NCI-H446 treated with DMSO at 0.1 percent for 48 hours (cell line): ENCODE measurements at regions not wholly inside any gene's neighbourhood (a gene's known extent, or its start where the extent isn't known, plus 50 kb on each side); places are given as distances from the start of the nearest gene placed in this dataset.

Experiments
- DNase-seq: peaks from one replicate; lab custom pipeline; 2025; lab: John Stamatoyannopoulos, UW

DNA sequence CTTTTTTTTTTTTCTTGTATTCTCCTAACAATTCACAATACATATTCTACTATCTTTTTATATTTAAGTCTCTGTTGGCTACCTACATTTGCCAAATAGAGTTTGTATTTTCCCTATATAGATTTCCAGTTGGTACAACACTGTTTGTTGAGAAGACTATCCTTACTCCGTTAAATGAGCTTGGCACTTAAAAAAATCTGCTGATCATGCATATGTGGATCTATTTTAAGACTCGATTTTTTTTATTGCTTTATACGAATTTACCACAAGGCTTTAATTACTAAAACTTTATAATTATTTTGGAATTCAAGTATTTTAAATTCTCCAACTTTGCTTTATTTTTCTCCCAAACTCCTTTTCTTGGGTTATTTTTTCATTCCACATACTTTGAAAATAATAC, 855.6 kb downstream of the C6orf118 start:
- no peak for DNase-seq

DNA sequence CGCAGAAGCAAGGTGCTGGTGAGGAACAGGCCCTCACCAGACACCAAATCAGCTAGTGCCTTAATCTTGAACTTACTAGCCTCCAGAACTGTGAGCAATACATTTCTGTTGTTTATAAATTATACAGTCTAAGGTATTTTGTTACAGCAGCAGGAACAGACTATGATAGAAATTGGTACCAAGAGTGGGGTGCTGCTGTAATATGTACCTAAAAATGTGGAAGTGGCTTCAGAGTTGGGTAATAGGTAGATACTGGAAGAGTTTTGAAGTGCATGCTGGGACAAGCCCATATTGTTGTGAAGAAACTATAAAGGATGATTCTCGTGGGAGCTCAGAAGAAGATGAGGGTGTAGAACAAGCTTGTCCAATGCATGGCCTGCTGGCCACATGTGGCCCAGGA, 866.8 kb downstream of the C6orf118 start:
- no peak for DNase-seq

DNA sequence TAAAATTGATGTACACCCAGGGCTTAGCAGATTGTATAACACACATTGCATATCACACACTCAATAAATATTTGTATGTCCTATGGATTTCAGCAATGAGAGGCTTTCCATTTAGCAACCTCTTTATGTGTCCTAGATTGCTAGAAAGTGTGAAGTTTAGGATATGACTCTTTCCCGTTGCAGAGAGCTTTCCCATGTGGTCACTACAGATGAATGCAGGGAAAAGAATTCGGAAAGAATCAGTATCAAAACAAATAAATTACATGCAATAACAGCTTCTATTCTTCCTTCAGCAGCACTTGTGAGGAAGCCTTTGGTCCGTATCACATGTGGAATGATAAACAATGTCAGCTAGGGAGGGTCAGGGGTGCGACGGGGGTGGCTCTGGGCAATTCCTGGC, 870.1 kb downstream of the C6orf118 start:
- no peak for DNase-seq

DNA sequence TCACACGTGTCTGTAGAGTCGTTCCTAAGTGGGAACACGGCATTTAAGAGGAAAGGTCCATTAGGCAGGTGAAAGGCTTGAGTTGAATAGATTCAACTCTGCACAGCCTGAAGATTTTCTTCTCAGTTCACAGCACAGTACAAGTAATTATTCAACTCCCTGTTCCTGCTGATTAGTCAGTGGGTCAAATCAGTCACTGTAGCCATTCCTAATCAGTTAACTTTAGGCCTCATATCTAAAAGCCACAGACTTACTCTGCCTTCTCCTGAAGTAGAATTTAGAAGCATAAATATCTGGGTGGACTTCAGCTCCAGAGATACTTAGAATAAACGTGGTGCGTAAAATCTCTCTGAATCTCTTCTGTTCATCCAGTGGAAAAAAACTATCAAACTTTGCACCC, 872.4 kb downstream of the C6orf118 start:
- DNase-seq, result no peak

- DNase-seq, result no peak
Measured at GRCh38 chr6:164427728-164428402, 881.5 kb downstream of the C6orf118 start.

GRCh38 chr6:164424489-164424888, 884.9 kb downstream of the C6orf118 start:
- no peak for DNase-seq

DNA sequence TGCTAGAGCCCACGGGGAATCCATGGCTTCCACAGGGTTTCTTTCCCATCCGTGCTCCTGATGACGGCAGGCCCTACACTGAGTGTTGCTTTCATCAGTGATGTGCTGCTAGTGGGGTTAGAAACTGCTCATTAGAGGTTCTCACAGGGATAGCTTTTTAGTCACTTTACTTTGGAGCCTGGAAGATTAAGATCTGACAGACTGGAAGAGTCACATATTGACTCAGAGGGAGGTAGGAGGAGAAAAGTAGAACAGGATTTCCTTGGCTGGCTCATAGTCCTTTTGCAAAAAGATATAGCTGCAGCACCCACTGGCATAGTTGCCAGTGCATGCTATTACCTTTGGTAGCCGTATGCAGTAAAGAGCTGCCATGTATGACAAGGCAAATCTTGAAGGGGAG, 890.3 kb downstream of the C6orf118 start:
- no peak for DNase-seq

DNA sequence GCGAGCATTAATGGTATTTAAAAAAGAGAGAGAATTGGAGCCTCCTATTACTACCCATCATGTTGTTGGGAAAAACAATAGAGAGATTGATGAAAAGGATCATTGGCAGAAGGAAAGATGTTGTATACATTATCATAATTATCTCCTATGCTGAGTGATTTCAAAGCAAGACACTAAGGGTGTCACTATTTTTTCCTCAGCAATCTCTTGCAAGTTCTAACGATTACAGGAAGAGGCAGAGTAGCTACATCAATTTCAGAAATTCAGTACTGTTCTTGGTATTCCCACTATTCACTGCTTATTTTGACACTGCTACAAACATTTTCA, 891.2 kb downstream of the C6orf118 start:
- no peak for DNase-seq

DNA sequence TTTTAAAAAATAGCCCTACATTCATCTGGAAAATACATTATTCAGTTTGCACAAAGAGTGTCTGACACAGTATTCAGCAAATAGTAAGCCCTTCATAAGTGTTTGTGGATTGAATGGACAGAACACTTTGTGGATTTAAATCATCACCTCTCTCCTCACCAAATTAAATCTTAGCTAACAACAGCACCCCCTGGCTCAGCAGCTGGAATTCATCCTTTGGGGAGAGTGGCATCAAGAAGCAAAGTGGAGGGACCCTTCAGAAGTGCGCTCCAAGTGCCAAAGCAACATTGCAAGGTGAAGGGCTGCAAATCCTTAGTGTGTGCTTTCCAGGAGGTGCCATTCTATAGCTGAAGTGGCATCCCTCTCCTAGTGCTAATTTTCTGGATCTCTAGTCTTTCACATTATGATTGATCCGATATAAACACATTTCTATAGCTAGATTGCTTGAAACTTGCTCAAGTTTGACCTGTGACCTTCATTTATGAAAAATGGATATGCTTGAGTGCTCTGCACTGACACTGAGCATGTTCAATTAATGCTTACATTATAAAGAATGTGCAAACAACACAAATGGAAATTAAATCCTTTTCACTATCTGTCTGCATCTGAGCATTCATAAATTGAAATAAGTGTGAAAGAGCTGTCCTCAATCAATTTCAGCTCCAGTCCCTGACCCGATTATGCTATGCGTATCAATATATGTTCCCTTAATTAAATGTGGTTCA, 891.7 kb downstream of the C6orf118 start:
- DNase-seq, result no peak

DNA sequence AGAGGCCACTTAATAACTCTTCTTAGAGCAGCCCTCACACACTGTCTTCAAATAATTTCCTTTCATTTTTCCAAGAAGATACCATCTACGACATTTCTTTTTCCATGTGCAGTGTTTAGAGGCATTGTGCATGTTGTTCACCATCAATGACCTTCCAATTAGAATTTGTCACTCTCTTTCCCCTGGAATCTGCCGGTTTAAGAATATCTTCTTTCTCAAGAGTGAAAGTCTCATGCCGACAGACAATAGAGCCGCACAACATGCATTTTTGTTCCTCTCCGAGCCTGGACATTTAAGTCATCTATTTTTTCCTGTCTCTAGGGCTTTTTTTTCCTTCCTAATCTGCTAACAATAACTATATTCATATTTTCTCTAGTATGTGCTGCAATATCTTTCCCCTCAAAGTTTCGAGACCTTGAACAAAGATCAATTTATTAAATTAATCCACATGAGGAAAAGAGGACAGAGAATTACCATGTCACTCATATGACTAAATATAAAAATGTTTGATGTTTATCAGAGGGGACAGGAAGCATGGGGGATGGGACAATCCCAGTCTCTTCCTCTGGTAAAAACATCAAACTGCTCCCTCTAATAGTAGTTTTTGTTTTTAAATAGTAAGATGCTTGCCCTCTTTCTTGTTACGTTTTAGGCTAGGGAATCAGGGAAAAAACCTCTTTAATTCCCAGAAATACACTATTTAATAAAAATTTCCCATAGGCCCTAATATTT, 893.4 kb downstream of the C6orf118 start:
- no peak for DNase-seq

GRCh38 chr6:164414695-164415094, 894.7 kb downstream of the C6orf118 start:
- DNase-seq, result no peak

- DNase-seq, result no peak
Measured at GRCh38 chr6:164412566-164412965, 896.8 kb downstream of the C6orf118 start.

GRCh38 chr6:164410017-164410416, 899.4 kb downstream of the C6orf118 start:
- no peak for DNase-seq

DNA sequence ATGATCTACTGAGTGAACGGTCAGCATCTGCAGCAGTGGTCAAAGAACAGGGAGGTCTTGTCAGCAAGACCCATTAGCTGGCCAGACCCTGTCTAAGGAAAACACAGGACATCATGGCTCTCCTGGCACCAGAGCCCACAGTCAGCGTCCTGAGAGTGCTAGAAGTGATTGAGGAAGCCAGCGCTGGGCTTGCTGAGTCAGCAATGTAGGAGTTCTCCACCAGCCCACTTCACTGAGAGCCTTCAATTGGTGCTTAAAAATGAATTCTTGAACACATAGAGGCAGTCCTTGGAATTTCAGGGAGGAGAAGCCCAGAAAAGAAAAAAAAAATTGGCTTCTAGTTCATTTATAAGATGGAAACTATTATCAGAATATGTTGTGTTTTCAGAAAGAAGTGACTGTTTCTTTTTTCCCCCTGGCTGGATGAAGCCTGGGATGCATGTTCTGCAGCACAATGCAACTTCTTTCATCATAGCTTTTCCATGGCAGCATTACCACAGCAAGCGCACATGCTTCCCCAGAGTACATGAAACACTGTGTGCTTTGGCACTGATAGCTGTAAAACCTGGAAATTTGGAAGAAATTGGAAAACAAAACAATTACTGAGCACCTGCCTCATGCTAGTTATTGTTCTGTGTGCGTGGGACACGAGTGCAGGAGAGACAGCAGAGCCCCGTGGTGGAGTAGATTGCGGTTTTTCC, 899.9 kb downstream of the C6orf118 start:
- DNase-seq, result no peak

DNA sequence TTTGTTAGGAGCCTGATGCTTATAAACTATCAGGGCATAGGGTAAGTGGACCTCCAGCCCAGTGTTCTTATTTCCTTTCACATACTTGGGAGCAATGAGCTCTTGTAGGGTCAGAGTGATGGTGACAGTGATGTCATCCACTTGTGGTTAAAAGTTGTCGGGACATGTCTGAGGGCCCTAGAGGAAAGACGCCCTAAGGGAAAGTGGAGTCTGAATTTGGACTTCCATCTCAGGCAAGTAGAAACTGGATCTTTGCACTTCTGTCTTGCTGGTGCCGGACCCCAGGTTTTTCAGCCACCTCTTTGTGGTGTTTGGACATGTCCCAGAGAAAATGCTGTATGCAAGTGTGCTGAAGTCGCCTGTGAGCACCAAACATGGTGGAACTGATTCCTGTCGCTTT, 900.5 kb downstream of the C6orf118 start:
- no peak for DNase-seq

- no peak for DNase-seq
Measured at GRCh38 chr6:164404812-164405488, 904.5 kb downstream of the C6orf118 start.

DNA sequence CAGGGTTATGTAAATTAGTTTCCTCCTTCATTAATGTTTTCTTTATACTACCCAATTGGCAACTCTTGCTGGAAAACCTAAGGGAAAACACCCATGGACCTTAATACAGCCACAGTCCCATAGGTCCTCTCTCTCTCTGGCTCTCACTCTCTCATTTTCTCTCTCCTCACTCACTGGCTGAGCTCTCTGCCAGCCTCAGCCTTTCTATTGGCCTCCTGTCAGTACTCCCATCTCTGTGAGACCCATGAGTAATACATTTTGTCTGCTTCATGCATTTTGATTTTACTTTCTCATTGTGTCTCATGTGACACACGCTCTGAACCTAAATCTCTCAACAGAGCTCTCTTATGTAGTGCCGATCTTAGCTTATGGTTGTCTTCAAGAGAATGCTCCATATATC, 907.5 kb downstream of the C6orf118 start:
- no peak for DNase-seq

- DNase-seq, result no peak
Measured at GRCh38 chr6:164398647-164399046, 910.8 kb downstream of the C6orf118 start.

DNA sequence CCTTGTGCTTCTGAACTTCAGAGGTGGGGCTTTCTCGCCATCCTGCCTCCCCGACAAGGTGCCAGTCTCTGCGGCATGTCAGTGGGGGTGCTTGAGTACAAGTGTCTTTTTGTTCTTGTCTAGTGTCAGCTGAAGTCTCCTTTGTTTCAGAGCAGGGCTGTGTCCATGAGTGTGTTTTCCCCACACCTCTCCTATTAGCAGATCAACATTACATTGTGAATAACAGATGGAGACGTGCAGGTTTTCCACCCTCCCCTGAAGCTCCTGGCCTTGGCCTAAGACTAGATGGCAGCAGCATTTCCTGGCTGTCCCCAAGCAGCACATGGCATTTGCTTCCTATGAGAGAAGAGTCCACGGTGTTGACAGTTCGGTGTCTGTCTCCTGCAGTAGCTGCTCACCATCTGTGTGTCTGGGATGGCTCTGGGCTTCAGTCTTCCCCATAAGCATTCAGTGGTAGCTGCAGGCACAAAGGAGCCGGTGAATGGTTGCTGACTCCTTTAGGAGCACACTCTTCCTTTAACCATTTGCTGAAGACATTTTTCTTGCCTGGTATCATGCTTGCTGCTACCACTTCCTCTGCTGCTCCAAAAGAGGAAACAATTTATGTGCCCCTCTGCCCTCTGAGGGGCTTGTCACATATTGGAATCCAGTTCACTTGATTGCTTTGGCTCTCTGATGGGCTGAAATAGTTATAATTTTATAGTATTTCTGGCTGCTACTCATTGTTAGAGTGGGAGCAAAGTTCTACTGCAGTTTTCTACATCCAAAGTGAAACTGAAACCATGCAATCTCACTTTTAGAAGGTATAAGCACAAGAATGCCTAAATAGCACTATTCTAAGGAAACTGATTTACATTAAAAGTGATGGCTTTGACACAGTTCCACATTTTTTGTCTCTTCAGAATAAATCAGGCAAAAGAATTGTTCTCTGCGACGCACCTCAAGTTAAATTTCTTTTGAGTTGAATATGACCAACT, 913.0 kb downstream of the C6orf118 start:
- no peak for DNase-seq

- DNase-seq, result no peak
Measured at GRCh38 chr6:164379795-164380194, 929.6 kb downstream of the C6orf118 start.

GRCh38 chr6:164378330-164378729, 931.1 kb downstream of the C6orf118 start:
- DNase-seq, result no peak
